SK-N-SH treated with all-trans-retinoic acid at 6 μM for 48 hours (cell line): ENCODE measurements at regions not wholly inside any gene's neighbourhood (a gene's known extent, or its start where the extent isn't known, plus 50 kb on each side); places are given as distances from the start of the nearest gene placed in this dataset.

Experiments
- ARNTL ChIP-seq: fragments of 450-650 bp; formaldehyde crosslinking; IDR thresholded peaks from 2 replicates; pipeline ENCODE4 v1.5.0; 2020; ENCODE audit warnings: low read depth, mild to moderate bottlenecking, moderate library complexity, borderline replicate concordance
- CSDC2 ChIP-seq: fragments of 250-450 bp; sonication (Bioruptor Pico); IDR thresholded peaks from 2 replicates; pipeline ENCODE4 v1.5.0; 2020; ENCODE audit warnings: mild to moderate bottlenecking, moderate library complexity
- GLIS3 ChIP-seq: fragments of 250-450 bp; sonication (Bioruptor Pico); IDR thresholded peaks from 2 replicates; pipeline ENCODE4 v1.5.0; 2020; ENCODE audit warnings: mild to moderate bottlenecking, moderate library complexity
- ZFP30 ChIP-seq: fragments of 450-650 bp; formaldehyde crosslinking; IDR thresholded peaks from 2 replicates; pipeline ENCODE4 v1.5.0; 2022; ENCODE audit warnings: mild to moderate bottlenecking, moderate library complexity
- TF ChIP-seq, protein P1 (sequence below): fragments of 250-450 bp; sonication (Bioruptor Pico); IDR thresholded peaks from 2 replicates; pipeline ENCODE4 v1.8.0; 2020; ENCODE audit warnings: mild to moderate bottlenecking, moderate library complexity, borderline replicate concordance

DNA sequence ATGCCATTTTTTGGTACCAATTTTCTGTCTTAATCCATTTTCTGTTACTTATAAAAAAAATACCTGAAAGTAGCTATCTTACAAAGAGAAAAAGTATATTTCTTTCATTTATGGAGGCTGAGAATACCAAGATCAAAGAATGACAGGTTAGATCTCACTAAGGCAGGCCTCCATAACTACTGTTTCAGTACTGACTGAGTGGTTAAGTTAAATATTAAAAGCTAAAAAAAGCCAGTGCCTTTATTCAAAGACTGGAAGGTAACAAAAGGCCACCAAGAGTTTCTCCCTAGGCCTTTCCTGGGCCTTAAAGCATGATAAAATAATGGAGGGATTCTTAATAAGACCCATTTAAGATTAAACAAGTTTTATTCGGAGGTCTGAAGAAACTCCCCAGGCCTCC is 687.7 kb upstream of the ADGRL4 start:
- TF ChIP-seq, protein P1, sequence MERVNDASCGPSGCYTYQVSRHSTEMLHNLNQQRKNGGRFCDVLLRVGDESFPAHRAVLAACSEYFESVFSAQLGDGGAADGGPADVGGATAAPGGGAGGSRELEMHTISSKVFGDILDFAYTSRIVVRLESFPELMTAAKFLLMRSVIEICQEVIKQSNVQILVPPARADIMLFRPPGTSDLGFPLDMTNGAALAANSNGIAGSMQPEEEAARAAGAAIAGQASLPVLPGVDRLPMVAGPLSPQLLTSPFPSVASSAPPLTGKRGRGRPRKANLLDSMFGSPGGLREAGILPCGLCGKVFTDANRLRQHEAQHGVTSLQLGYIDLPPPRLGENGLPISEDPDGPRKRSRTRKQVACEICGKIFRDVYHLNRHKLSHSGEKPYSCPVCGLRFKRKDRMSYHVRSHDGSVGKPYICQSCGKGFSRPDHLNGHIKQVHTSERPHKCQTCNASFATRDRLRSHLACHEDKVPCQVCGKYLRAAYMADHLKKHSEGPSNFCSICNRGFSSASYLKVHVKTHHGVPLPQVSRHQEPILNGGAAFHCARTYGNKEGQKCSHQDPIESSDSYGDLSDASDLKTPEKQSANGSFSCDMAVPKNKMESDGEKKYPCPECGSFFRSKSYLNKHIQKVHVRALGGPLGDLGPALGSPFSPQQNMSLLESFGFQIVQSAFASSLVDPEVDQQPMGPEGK (CRISPR knock-in tag): no peak
- TF ChIP-seq ARNTL (CRISPR knock-in tag) (no peak), GLIS3 (no peak), CSDC2 (CRISPR knock-in tag) (no peak), ZFP30 (CRISPR knock-in tag) (no peak)
